MM.1S (cell line): ENCODE measurements at regions not wholly inside any gene's neighbourhood (a gene's known extent, or its start where the extent isn't known, plus 50 kb on each side); places are given as distances from the start of the nearest gene placed in this dataset.

Experiments used
- EZH2 ChIP-seq: fragments of 300-600 bp; sonication (generic); optimal IDR thresholded peaks from 2 replicates; pipeline ENCODE3; 2017; ENCODE audit warnings: low read depth, mild to moderate bottlenecking, antibody characterized with exemption, low read length, mixed read lengths
- EZH2phosphoT487 ChIP-seq: fragments of 300-600 bp; sonication (generic); IDR thresholded peaks from 2 replicates; pipeline ENCODE4 v1.6.1; 2018; ENCODE audit warnings: antibody characterized with exemption, low read length
- TF ChIP-seq, protein P1 (sequence below): fragments of 300-600 bp; sonication (generic); IDR thresholded peaks from 2 replicates; pipeline ENCODE4 v1.5.1; 2016; ENCODE audit warnings: antibody characterized with exemption, low read length, mixed read lengths

DNA sequence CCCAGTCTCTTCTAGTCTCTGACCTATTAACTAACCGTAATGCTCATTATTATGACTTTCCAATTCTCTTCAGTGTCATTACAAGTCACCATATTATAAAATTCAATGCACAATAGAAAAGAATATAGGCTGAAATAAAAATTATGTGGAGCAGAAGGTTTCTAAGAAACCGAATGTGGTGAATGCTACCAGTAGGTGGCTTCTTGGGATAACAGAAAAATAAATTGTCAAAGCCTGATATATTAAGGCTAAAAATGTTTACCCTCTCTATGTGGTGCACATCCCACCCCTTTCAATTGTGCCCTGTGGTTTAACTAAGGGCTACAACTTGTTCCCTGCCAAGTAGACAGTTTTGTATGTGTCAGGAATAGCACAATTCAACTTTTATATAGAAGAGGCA is 624.6 kb upstream of the TECRL start:
- TF ChIP-seq, protein P1, sequence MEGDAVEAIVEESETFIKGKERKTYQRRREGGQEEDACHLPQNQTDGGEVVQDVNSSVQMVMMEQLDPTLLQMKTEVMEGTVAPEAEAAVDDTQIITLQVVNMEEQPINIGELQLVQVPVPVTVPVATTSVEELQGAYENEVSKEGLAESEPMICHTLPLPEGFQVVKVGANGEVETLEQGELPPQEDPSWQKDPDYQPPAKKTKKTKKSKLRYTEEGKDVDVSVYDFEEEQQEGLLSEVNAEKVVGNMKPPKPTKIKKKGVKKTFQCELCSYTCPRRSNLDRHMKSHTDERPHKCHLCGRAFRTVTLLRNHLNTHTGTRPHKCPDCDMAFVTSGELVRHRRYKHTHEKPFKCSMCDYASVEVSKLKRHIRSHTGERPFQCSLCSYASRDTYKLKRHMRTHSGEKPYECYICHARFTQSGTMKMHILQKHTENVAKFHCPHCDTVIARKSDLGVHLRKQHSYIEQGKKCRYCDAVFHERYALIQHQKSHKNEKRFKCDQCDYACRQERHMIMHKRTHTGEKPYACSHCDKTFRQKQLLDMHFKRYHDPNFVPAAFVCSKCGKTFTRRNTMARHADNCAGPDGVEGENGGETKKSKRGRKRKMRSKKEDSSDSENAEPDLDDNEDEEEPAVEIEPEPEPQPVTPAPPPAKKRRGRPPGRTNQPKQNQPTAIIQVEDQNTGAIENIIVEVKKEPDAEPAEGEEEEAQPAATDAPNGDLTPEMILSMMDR, result peak; percentile 27
- TF ChIP-seq EZH2 (no peak), EZH2phosphoT487 (no peak)
